Omental fat pad (tissue), 3 donors: ENCODE measurements at regions not wholly inside any gene's neighbourhood (a gene's known extent, or its start where the extent isn't known, plus 50 kb on each side); places are given as distances from the start of the nearest gene placed in this dataset.

Experiments used
- ATAC-seq: fragments of 150-250 bp; one replicate; pipeline ENCODE4 v1.9.1; 2016; ENCODE audit warnings: mild to moderate bottlenecking, moderate library complexity; ENCODE audit not compliant: low FRiP score
- DNase-seq: peaks from one replicate; pipeline ENCODE4 v3.0.0-alpha.2; 2019; ENCODE audit warnings: low spot score
- TF ChIP-seq, protein P1 (sequence below), 3 donors: fragments of 450-650 bp; IDR thresholded peaks; one replicate each; pipeline ENCODE4 v1.5.1; 2016 to 2017; ENCODE audit warnings: antibody characterized with exemption in 3 of 3, mild to moderate bottlenecking in 3 of 3, moderate library complexity in 2 of 3

- TF ChIP-seq, protein P1, sequence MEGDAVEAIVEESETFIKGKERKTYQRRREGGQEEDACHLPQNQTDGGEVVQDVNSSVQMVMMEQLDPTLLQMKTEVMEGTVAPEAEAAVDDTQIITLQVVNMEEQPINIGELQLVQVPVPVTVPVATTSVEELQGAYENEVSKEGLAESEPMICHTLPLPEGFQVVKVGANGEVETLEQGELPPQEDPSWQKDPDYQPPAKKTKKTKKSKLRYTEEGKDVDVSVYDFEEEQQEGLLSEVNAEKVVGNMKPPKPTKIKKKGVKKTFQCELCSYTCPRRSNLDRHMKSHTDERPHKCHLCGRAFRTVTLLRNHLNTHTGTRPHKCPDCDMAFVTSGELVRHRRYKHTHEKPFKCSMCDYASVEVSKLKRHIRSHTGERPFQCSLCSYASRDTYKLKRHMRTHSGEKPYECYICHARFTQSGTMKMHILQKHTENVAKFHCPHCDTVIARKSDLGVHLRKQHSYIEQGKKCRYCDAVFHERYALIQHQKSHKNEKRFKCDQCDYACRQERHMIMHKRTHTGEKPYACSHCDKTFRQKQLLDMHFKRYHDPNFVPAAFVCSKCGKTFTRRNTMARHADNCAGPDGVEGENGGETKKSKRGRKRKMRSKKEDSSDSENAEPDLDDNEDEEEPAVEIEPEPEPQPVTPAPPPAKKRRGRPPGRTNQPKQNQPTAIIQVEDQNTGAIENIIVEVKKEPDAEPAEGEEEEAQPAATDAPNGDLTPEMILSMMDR (IDR thresholded peaks at IDR 0.05): no peak
- DNase-seq: no peak
- ATAC-seq: no peak
Measured at GRCh38 chr13:34869696-34870095, 72.4 kb upstream of the NBEA start.

GRCh38 chr13:34878329-34878728, 63.7 kb upstream of the NBEA start:
- TF ChIP-seq, protein P1 (IDR thresholded peaks at IDR 0.05): no peak
- DNase-seq (no peak), ATAC-seq (no peak)

- TF ChIP-seq, protein P1 (IDR thresholded peaks at IDR 0.05): no peak
- ATAC-seq (no peak), DNase-seq (no peak)
Measured at GRCh38 chr13:34879851-34880250, 62.2 kb upstream of the NBEA start.

- no peak for DNase-seq
- TF ChIP-seq, protein P1 (IDR thresholded peaks at IDR 0.05): no peak
- ATAC-seq: no peak
Measured at GRCh38 chr13:34881494-34881893, 60.6 kb upstream of the NBEA start.

- TF ChIP-seq, protein P1 (IDR thresholded peaks at IDR 0.05): no peak
- ATAC-seq: no peak
Measured at GRCh38 chr13:34883396-34883795, 58.7 kb upstream of the NBEA start.

DNA sequence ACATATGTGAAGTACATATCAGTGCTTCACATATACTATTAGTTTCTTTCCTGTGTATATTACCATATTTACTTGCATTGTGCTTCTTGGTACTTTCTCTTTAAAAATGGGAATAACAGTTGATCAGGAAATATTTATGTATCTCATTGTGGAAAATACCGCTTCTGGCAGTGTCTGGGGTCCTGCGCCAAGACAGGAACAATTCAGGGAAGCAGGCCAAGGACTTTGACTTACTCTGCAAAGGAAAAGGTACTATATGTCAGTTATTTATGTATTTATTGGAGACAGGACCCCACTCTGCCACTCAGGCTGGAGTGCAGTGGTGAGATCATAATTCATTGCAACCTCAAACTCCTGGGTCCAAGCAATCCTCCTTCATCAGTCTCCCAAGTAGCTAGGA, 57.7 kb upstream of the NBEA start:
- no peak for ATAC-seq
- DNase-seq: no peak
- TF ChIP-seq, protein P1 (IDR thresholded peaks at IDR 0.05): no peak

More at GRCh38 chr13:34883396-34883795, 58.7 kb upstream of the NBEA start:
- DNase-seq: no peak

DNA sequence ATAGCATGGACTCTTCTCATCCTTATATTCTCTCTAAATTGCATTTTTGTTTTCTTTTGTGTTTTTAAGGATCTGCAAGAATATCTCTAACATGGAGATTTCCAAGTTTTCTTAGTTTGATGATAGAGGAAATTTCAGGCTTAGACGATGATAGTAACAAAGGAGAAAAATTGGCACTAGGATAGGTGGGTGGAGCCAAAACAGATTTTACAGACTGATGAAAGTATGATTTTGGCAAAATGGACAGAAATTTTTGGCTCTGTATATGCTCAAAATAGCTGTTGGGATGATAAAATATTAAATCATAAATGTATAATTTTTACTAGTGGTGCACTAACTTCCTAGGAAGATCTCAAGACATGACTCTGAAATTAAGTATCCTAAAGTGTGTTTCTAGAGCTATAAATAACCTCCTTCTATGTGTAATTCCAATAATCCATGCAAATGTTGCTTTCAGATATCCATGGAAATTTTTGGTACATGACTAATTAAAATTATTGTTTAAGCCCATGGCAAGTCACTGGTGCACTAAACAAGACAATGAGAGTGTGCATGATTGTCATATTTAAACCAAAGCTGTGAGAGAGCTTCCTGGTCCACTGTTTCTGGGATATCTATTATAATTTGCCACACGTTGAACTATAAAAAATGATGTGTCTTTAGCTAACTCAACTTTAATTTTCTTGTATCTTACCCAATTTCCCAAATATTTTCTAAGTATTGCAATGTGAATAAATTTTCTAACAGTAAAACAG, 55.8 kb upstream of the NBEA start:
- TF ChIP-seq, protein P1 (IDR thresholded peaks at IDR 0.05): no peak
- no peak for ATAC-seq
- no peak for DNase-seq
